PC-9 (cell line): ENCODE measurements at regions not wholly inside any gene's neighbourhood (a gene's known extent, or its start where the extent isn't known, plus 50 kb on each side); places are given as distances from the start of the nearest gene placed in this dataset.

Source experiments
- BruUV-seq: library from RNA; stranded (reverse); fragments of 400-500 nt; replicated peaks from 2 replicates; lab custom pipeline; 2021; lab: Mats Ljungman, UMichigan
- CTCF ChIA-PET: fragments of 300-600 bp; sonication (Branson Sonifier 250); formaldehyde crosslinking; loops from one replicate; lab custom pipeline; 2022; ENCODE audit warnings: antibody characterized with exemption; lab: Charles Lee
- POLR2A ChIA-PET: fragments of 300-600 bp; sonication (Branson Sonifier 250); formaldehyde crosslinking; loops from one replicate; lab custom pipeline; 2022; ENCODE audit warnings: antibody characterized with exemption; ENCODE audit not compliant: unreplicated experiment; lab: Charles Lee
- DNase-seq, 2 experiments: peaks; one replicate each; pipeline versions ENCODE4 v3.0.0 to v3.0.0-alpha.2; 2015 to 2022; ENCODE audit warnings: mixed read lengths in 1 of 2
- H2AFZ ChIP-seq: fragments of 200-600 bp; sonication (generic); 2 replicates; pipeline ENCODE4 v1.8.1; 2017; ENCODE audit warnings: antibody characterized with exemption
- H3F3A ChIP-seq: fragments of 200-600 bp; sonication (generic); 2 replicates; pipeline ENCODE4 v1.8.1; 2017; ENCODE audit warnings: antibody characterized with exemption, mild to moderate bottlenecking, low read depth; ENCODE audit not compliant: insufficient read depth
- H3K27ac ChIP-seq: fragments of 200-600 bp; sonication (generic); 2 replicates; pipeline ENCODE4 v1.6.1; 2016; ENCODE audit warnings: mixed run types
- H3K27me3 ChIP-seq: fragments of 200-600 bp; sonication (generic); 2 replicates; pipeline ENCODE4 v1.6.1; 2016; ENCODE audit warnings: low read depth, mixed run types; ENCODE audit not compliant: insufficient read depth
- H3K36me3 ChIP-seq: fragments of 200-600 bp; sonication (generic); 2 replicates; pipeline ENCODE4 v1.6.1; 2016; ENCODE audit warnings: low read depth, mixed run types
- H3K4me1 ChIP-seq: fragments of 200-600 bp; sonication (generic); replicated peaks from 2 replicates; pipeline ENCODE4 v1.6.1; 2016; ENCODE audit warnings: mixed run types; ENCODE audit not compliant: insufficient read depth
- H3K4me2 ChIP-seq: fragments of 200-600 bp; sonication (generic); 2 replicates; pipeline ENCODE4 v1.6.1; 2017; ENCODE audit warnings: mixed run types
- H3K4me3 ChIP-seq: fragments of 200-600 bp; sonication (generic); 2 replicates; pipeline ENCODE4 v1.6.1; 2016; ENCODE audit warnings: mixed run types
- H3K79me2 ChIP-seq: fragments of 200-600 bp; sonication (generic); 2 replicates; pipeline ENCODE4 v1.6.1; 2017; ENCODE audit warnings: low read depth, mixed run types
- H3K9me2 ChIP-seq: fragments of 200-600 bp; sonication (generic); 2 replicates; pipeline ENCODE4 v1.8.1; 2017; ENCODE audit warnings: mild to moderate bottlenecking; ENCODE audit not compliant: insufficient read depth
- H3K9me3 ChIP-seq: fragments of 200-600 bp; sonication (generic); 2 replicates; pipeline ENCODE4 v1.8.1; 2016; ENCODE audit warnings: low read depth; ENCODE audit not compliant: insufficient read depth
- H4K20me1 ChIP-seq: fragments of 200-600 bp; sonication (generic); 2 replicates; pipeline ENCODE4 v1.8.1; 2017; ENCODE audit not compliant: insufficient read depth
- EZH2 ChIP-seq: fragments of 200-600 bp; sonication (generic); IDR thresholded peaks from 2 replicates; pipeline ENCODE4 v1.8.0; 2017; ENCODE audit warnings: antibody characterized with exemption, low read depth
- intact Hi-C: fragments of 100-400 bp; cut with micrococcal nuclease; formaldehyde crosslinking; loops from one replicate; pipeline ENCODE4 v1.10.0; 2022; ENCODE audit not compliant: unreplicated experiment
- TF ChIP-seq, protein P1 (sequence below): fragments of 200-600 bp; sonication (generic); conservative IDR thresholded peaks from 2 replicates; pipeline ENCODE4 v1.6.1; 2017; ENCODE audit warnings: mixed run types, antibody characterized with exemption, mild to moderate bottlenecking, moderate library complexity

- POLR2A ChIA-PET: no interaction called here
- H3K36me3 ChIP-seq: no peaks in the 10 kb centered on the region
Measured at GRCh38 chr12:28967426-28967825, 181.7 kb upstream of the FAR2 start.

GRCh38 chr12:28973491-28973890, 175.6 kb upstream of the FAR2 start:
- TF ChIP-seq EZH2: no peak
- TF ChIP-seq, protein P1, sequence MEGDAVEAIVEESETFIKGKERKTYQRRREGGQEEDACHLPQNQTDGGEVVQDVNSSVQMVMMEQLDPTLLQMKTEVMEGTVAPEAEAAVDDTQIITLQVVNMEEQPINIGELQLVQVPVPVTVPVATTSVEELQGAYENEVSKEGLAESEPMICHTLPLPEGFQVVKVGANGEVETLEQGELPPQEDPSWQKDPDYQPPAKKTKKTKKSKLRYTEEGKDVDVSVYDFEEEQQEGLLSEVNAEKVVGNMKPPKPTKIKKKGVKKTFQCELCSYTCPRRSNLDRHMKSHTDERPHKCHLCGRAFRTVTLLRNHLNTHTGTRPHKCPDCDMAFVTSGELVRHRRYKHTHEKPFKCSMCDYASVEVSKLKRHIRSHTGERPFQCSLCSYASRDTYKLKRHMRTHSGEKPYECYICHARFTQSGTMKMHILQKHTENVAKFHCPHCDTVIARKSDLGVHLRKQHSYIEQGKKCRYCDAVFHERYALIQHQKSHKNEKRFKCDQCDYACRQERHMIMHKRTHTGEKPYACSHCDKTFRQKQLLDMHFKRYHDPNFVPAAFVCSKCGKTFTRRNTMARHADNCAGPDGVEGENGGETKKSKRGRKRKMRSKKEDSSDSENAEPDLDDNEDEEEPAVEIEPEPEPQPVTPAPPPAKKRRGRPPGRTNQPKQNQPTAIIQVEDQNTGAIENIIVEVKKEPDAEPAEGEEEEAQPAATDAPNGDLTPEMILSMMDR: no peak
- Histone ChIP-seq H3K27ac (no peak overlapping the region), H3K9me2 (peaks cover 5% of the 10 kb centered on the region; the same call in 1 of the 2 replicates), H3K36me3 (no peaks in the 10 kb centered on the region), H3K27me3 (no peaks in the 10 kb centered on the region), H2AFZ (no peak overlapping the region), H3K79me2 (no peaks in the 10 kb centered on the region), H4K20me1 (no peaks in the 10 kb centered on the region), H3F3A (no peaks in the 10 kb centered on the region), H3K4me3 (no peak overlapping the region), H3K4me1 (no peaks in the 10 kb centered on the region), H3K4me2 (no peak overlapping the region), H3K9me3 (no peaks in the 10 kb centered on the region)
- BruUV-seq: no TSS peak
- ChIA-PET CTCF (no interaction called here), POLR2A (no interaction called here)
- intact Hi-C loops: no loop called here
- DNase-seq: no peak

More at GRCh38 chr12:28967426-28967825, 181.7 kb upstream of the FAR2 start:
- H3K4me1 ChIP-seq: no peaks in the 10 kb centered on the region
- no peaks in the 10 kb centered on the region for H3F3A ChIP-seq
- H2AFZ ChIP-seq: no peak overlapping the region
- H4K20me1 ChIP-seq: no peaks in the 10 kb centered on the region
- DNase-seq: no peak
- H3K79me2 ChIP-seq: no peaks in the 10 kb centered on the region
- no peak overlapping the region for H3K27ac ChIP-seq
- BruUV-seq: no TSS peak
- no peaks in the 10 kb centered on the region for H3K27me3 ChIP-seq
- no peaks in the 10 kb centered on the region for H3K9me3 ChIP-seq
- intact Hi-C loops: no loop called here
- H3K9me2 ChIP-seq: no peaks in the 10 kb centered on the region
- TF ChIP-seq, protein P1: no peak
- TF ChIP-seq EZH2: no peak
- CTCF ChIA-PET: no interaction called here
- no peak overlapping the region for H3K4me3 ChIP-seq
- no peak overlapping the region for H3K4me2 ChIP-seq

- H3K36me3 ChIP-seq: no peaks in the 10 kb centered on the region
- no peak overlapping the region for H3K4me3 ChIP-seq
- no peak for DNase-seq
- no peaks in the 10 kb centered on the region for H3F3A ChIP-seq
- no peaks in the 10 kb centered on the region for H4K20me1 ChIP-seq
- no peak overlapping the region for H3K27ac ChIP-seq
- intact Hi-C loops: no loop called here
- ChIA-PET POLR2A (no interaction called here), CTCF (no interaction called here)
- H3K27me3 ChIP-seq: no peaks in the 10 kb centered on the region
- TF ChIP-seq, protein P1: no peak
- TF ChIP-seq EZH2: no peak
- H3K79me2 ChIP-seq: no peaks in the 10 kb centered on the region
- no TSS peak for BruUV-seq
- H3K4me2 ChIP-seq: no peak overlapping the region
- H3K9me3 ChIP-seq: no peaks in the 10 kb centered on the region
- H3K9me2 ChIP-seq: peaks cover 5% of the 10 kb centered on the region; the same call in 1 of the 2 replicates
- H3K4me1 ChIP-seq: no peaks in the 10 kb centered on the region
- no peak overlapping the region for H2AFZ ChIP-seq
Measured at GRCh38 chr12:28974166-28974565, 174.9 kb upstream of the FAR2 start.
